SK-N-SH (cell line): ENCODE measurements at regions not wholly inside any gene's neighbourhood (a gene's known extent, or its start where the extent isn't known, plus 50 kb on each side); places are given as distances from the start of the nearest gene placed in this dataset.
"Not testable (repeated sequence)": the region's sequence is repeated elsewhere in the genome, so short reads cannot be mapped to it uniquely, and the experiment has no call there.

Experiments used
- CTCF ChIA-PET: fragments of 300-600, 350-600 bp; formaldehyde crosslinking; extraction: SDS; loops from one replicate; lab custom pipeline; 2021; lab: Yijun Ruan, JAX
- POLR2A ChIA-PET: fragments of 350-600 bp; sonication (Branson Sonifier 250); formaldehyde crosslinking; extraction: SDS; loops from one replicate; lab custom pipeline; 2020; ENCODE audit warnings: antibody characterized with exemption, inconsistent platforms; lab: Yijun Ruan, JAX
- DNase-seq: peaks from one replicate; pipeline ENCODE4 v3.0.0; 2012
- H2AFZ ChIP-seq: fragments of 200-600 bp; sonication (generic); 2 replicates; pipeline ENCODE4 v1.8.1; 2016; ENCODE audit warnings: antibody characterized with exemption, mild to moderate bottlenecking, low read depth
- H3F3A ChIP-seq: fragments of 200-600 bp; sonication (generic); replicated peaks from 2 replicates; pipeline ENCODE3; 2016; ENCODE audit warnings: antibody characterized with exemption, mild to moderate bottlenecking; ENCODE audit not compliant: insufficient read depth
- H3K27ac ChIP-seq, 2 experiments: fragments of 200-500 bp in 1 of 2; fragments of 200-600 bp in 1 of 2; sonication (Bioruptor generic) in 1 of 2; sonication (generic), shearing (Covaris generic) in 1 of 2; 2 replicates each; pipeline versions ENCODE4 v1.5.1 to v1.6.1; 2014 to 2016; ENCODE audit warnings: low read depth in 2 of 2, inconsistent platforms in 1 of 2, low read length in 1 of 2, mild to moderate bottlenecking in 1 of 2, mixed read lengths in 1 of 2
- H3K27me3 ChIP-seq: fragments of 200-600 bp; sonication (generic), shearing (Covaris generic); 2 replicates; pipeline ENCODE4 v1.6.1; 2016; ENCODE audit warnings: mixed run types; ENCODE audit not compliant: insufficient read depth
- H3K36me3 ChIP-seq, 2 experiments: fragments of 200-500 bp in 1 of 2; fragments of 200-600 bp in 1 of 2; sonication (Bioruptor generic) in 1 of 2; sonication (generic) in 1 of 2; replicated peaks in 1 of 2; 2 replicates each; pipeline versions ENCODE3 to v1.5.1; 2014 to 2016; ENCODE audit warnings: low read length in 1 of 2, mild to moderate bottlenecking in 1 of 2; ENCODE audit not compliant: insufficient read depth in 2 of 2, control insufficient read depth in 1 of 2
- H3K4me1 ChIP-seq, 2 experiments: fragments of 200-500 bp in 1 of 2; fragments of 200-600 bp in 1 of 2; sonication (Bioruptor generic) in 1 of 2; sonication (generic), shearing (Covaris generic) in 1 of 2; 2 replicates each; pipeline versions ENCODE4 v1.5.1 to v1.6.1; 2014 to 2016; ENCODE audit warnings: low read depth in 1 of 2, low read length in 1 of 2, mixed run types in 1 of 2; ENCODE audit not compliant: insufficient read depth in 2 of 2, control insufficient read depth in 1 of 2
- H3K4me2 ChIP-seq: fragments of 200-600 bp; sonication (generic), shearing (Covaris generic); 2 replicates; pipeline ENCODE4 v1.6.1; 2017; ENCODE audit warnings: mixed run types
- H3K4me3 ChIP-seq, 2 experiments: fragments of 200-500 bp in 1 of 2; fragments of 200-600 bp in 1 of 2; sonication (Bioruptor generic) in 1 of 2; sonication (generic), shearing (Covaris generic) in 1 of 2; 2 replicates each; pipeline versions ENCODE4 v1.5.1 to v1.8.1; 2014 to 2016; ENCODE audit warnings: low read depth in 2 of 2, inconsistent platforms in 1 of 2, low read length in 1 of 2, mild to moderate bottlenecking in 1 of 2, mixed read lengths in 1 of 2, moderate library complexity in 1 of 2
- H3K79me2 ChIP-seq: fragments of 200-600 bp; sonication (generic); 2 replicates; pipeline ENCODE4 v1.8.1; 2017; ENCODE audit warnings: mild to moderate bottlenecking; ENCODE audit not compliant: insufficient read depth
- H3K9ac ChIP-seq: fragments of 200-600 bp; sonication (generic); 2 replicates; pipeline ENCODE4 v1.6.1; 2017; ENCODE audit warnings: mixed run types
- H3K9me2 ChIP-seq: fragments of 200-600 bp; sonication (generic); 2 replicates; pipeline ENCODE4 v1.6.1; 2017; ENCODE audit warnings: mixed run types
- H3K9me3 ChIP-seq: fragments of 200-600 bp; sonication (generic); 2 replicates; pipeline ENCODE4 v1.6.1; 2017; ENCODE audit warnings: mixed run types, mild to moderate bottlenecking, moderate library complexity
- H4K20me1 ChIP-seq: fragments of 200-600 bp; sonication (generic); 2 replicates; pipeline ENCODE4 v1.6.1; 2017; ENCODE audit warnings: mild to moderate bottlenecking, mixed run types; ENCODE audit not compliant: insufficient read depth
- CTCF ChIP-seq: fragments of 200-600 bp; sonication (generic); IDR thresholded peaks from 2 replicates; pipeline ENCODE4 v1.6.1; 2017; ENCODE audit warnings: antibody characterized with exemption, mild to moderate bottlenecking, moderate library complexity
- EZH2phosphoT487 ChIP-seq: fragments of 200-600 bp; sonication (generic); IDR thresholded peaks from 2 replicates; pipeline ENCODE4 v1.6.1; 2017; ENCODE audit warnings: low read depth, mixed run types, mild to moderate bottlenecking, antibody characterized with exemption, moderate library complexity, borderline replicate concordance
- FOXJ3 ChIP-seq: sonication (generic); formaldehyde crosslinking; IDR thresholded peaks from 2 replicates; pipeline ENCODE4 v1.5.1; 2020; ENCODE audit warnings: mild to moderate bottlenecking, missing genetic modification reagents
- FOXM1 ChIP-seq: IDR thresholded peaks from 2 replicates; pipeline ENCODE4 v1.4.0; 2012; ENCODE audit warnings: low read depth, mild to moderate bottlenecking
- GATA2 ChIP-seq: sonication (generic); formaldehyde crosslinking; IDR thresholded peaks from 2 replicates; pipeline ENCODE4 v1.5.0; 2020; ENCODE audit warnings: mild to moderate bottlenecking, missing genetic modification reagents
- IRF3 ChIP-seq: fragments of 150-350 bp; IDR thresholded peaks from 2 replicates; pipeline ENCODE4 v1.6.1; 2016; ENCODE audit warnings: mild to moderate bottlenecking, low read depth, low read length
- JUND ChIP-seq: IDR thresholded peaks from 2 replicates; pipeline ENCODE4 v1.4.0; 2012
- MAX ChIP-seq: IDR thresholded peaks from 2 replicates; pipeline ENCODE4 v1.4.0; 2012; ENCODE audit warnings: low read depth
- MEF2A ChIP-seq: IDR thresholded peaks from 2 replicates; pipeline ENCODE4 v1.4.0; 2012; ENCODE audit warnings: low read depth, borderline replicate concordance
- NFIC ChIP-seq: IDR thresholded peaks from 2 replicates; pipeline ENCODE4 v1.4.0; 2012; ENCODE audit warnings: borderline replicate concordance
- NRF1 ChIP-seq: IDR thresholded peaks from 2 replicates; pipeline ENCODE4 v1.6.1; 2012; ENCODE audit warnings: low read depth, mild to moderate bottlenecking, low read length
- RCOR1 ChIP-seq: fragments of 150-350 bp; IDR thresholded peaks from 2 replicates; pipeline ENCODE4 v1.6.1; 2017; ENCODE audit warnings: antibody characterized with exemption, low read length
- RXRA ChIP-seq: IDR thresholded peaks from 2 replicates; pipeline ENCODE4 v1.4.0; 2012; ENCODE audit warnings: low read depth, mild to moderate bottlenecking, borderline replicate concordance
- TAF1 ChIP-seq: IDR thresholded peaks from 2 replicates; pipeline ENCODE4 v1.6.1; 2012; ENCODE audit warnings: low read depth, mild to moderate bottlenecking, low read length, moderate library complexity, borderline replicate concordance
- YY1 ChIP-seq: IDR thresholded peaks from 2 replicates; pipeline ENCODE4 v1.4.0; 2012; ENCODE audit warnings: low read depth, mild to moderate bottlenecking
- ZBTB33 ChIP-seq: IDR thresholded peaks from 2 replicates; pipeline ENCODE4 v1.4.0; 2012; ENCODE audit warnings: low read depth, borderline replicate concordance
- WGBS: methylation state at CpG from one replicate; pipeline ENCODE4 v1.1.6; 2017; ENCODE audit warnings: low lambda C conversion rate; 5-methylcytosine and 5-hydroxymethylcytosine counted together

- POLR2A ChIA-PET, H3K36me3 ChIP-seq, H3K4me1 ChIP-seq, H3F3A ChIP-seq, H3K9ac ChIP-seq, CTCF ChIA-PET, H3K4me3 ChIP-seq, H2AFZ ChIP-seq, H3K4me2 ChIP-seq, H3K9me3 ChIP-seq, H3K9me2 ChIP-seq, H3K79me2 ChIP-seq, DNase-seq, H3K27me3 ChIP-seq, H3K27ac ChIP-seq, H4K20me1 ChIP-seq: not testable (repeated sequence)
- 3% methylated on average over 10 of the region's 11 CpGs for WGBS
Measured at GRCh38 chr19:28589991-28590411, 623.0 kb downstream of the UQCRFS1 start.

- Histone ChIP-seq H3K36me3 (no peaks in the 10 kb centered on the region), H3K4me1 (no peaks in the 10 kb centered on the region), H3K79me2 (no peaks in the 10 kb centered on the region), H3K4me3 (no peak overlapping the region), H3F3A (no peaks in the 10 kb centered on the region), H3K9me3 (no peaks in the 10 kb centered on the region), H3K27me3 (peaks cover 2% of the 10 kb centered on the region; the same call in 1 of the 2 replicates), H2AFZ (no peak overlapping the region), H3K4me2 (no peak overlapping the region), H3K9me2 (no peaks in the 10 kb centered on the region), H3K27ac (no peak overlapping the region), H3K9ac (no peak overlapping the region), H4K20me1 (no peaks in the 10 kb centered on the region)
- ChIA-PET POLR2A (no interaction called here), CTCF (no interaction called here)
- DNase-seq, result no peak
- TF ChIP-seq GATA2 (CRISPR knock-in tag) (no peak), NFIC (no peak), NRF1 (no peak), JUND (no peak), MEF2A (no peak), YY1 (no peak), FOXJ3 (CRISPR knock-in tag) (no peak), FOXM1 (no peak), RCOR1 (no peak), CTCF (no peak), RXRA (no peak), ZBTB33 (no peak), MAX (no peak), EZH2phosphoT487 (no peak), IRF3 (no peak), TAF1 (no peak)
- WGBS, result 13% methylated on average over 3 of the region's 7 CpGs
Measured at GRCh38 chr19:28586474-28586873, 626.5 kb downstream of the UQCRFS1 start.
